B cell (primary cell): ENCODE measurements at regions not wholly inside any gene's neighbourhood (a gene's known extent, or its start where the extent isn't known, plus 50 kb on each side); places are given as distances from the start of the nearest gene placed in this dataset.

Source experiments
- ATAC-seq: fragments of 200-7000 bp; cut with Tn5 transposase; one replicate; pipeline ENCODE4 v1.10.0; 2021; ENCODE audit warnings: low read depth, mild to moderate bottlenecking, moderate number of reproducible peaks, moderate library complexity
- CTCF ChIA-PET: fragments of 350-600 bp; sonication (Branson Sonifier 250); formaldehyde crosslinking; loops from one replicate; lab custom pipeline; 2021; ENCODE audit warnings: antibody characterized with exemption, inconsistent platforms; lab: Charles Lee
- POLR2A ChIA-PET: fragments of 350-600 bp; sonication (Branson Sonifier 250); formaldehyde crosslinking; loops from one replicate; lab custom pipeline; 2021; ENCODE audit warnings: antibody characterized with exemption; lab: Charles Lee
- DNase-seq: peaks from one replicate; pipeline ENCODE4 v3.0.0; 2013
- H2AFZ ChIP-seq: 2 replicates; pipeline ENCODE4 v1.6.1; 2012; ENCODE audit warnings: mild to moderate bottlenecking, low read depth, low read length; ENCODE audit not compliant: insufficient read depth, poor library complexity, severe bottlenecking
- H3K27ac ChIP-seq, 2 donors: 1 replicate in 1 of 2; 2 replicates in 1 of 2; pipeline ENCODE4 v1.5.1; 2012 to 2013; ENCODE audit warnings: low read length in 2 of 2, mild to moderate bottlenecking in 2 of 2, moderate library complexity in 1 of 2
- H3K27me3 ChIP-seq, 4 experiments: fragments of 200-600 bp in 1 of 4; sonication (generic) in 1 of 4; replicated peaks in 1 of 4; 1 replicate in 2 of 4; 2 replicates in 2 of 4; pipeline versions ENCODE4 v1.6.1 to v1.7.0; 2013 to 2016; ENCODE audit warnings: low read length in 3 of 4, mild to moderate bottlenecking in 2 of 4, mixed read lengths in 1 of 4, moderate library complexity in 1 of 4; ENCODE audit not compliant: insufficient read depth in 4 of 4, control insufficient read depth in 3 of 4; ENCODE audit errors: control extremely low read depth in 1 of 4
- H3K36me3 ChIP-seq, 2 experiments: replicated peaks in 1 of 2; 1 replicate in 1 of 2; 2 replicates in 1 of 2; pipeline versions ENCODE4 v1.6.1 to v1.7.1; 2013; ENCODE audit warnings: low read length in 1 of 2; ENCODE audit not compliant: insufficient read depth in 2 of 2, control insufficient read depth in 1 of 2; ENCODE audit errors: control extremely low read depth in 1 of 2, extremely low read depth in 1 of 2
- H3K4me1 ChIP-seq, 2 donors: fragments of 200-600 bp in 1 of 2; sonication (generic) in 1 of 2; 1 replicate in 1 of 2; 2 replicates in 1 of 2; pipeline versions ENCODE4 v1.5.1 to v1.6.1; 2013 to 2017; ENCODE audit warnings: low read length in 2 of 2; ENCODE audit not compliant: control insufficient read depth in 2 of 2, insufficient read depth in 2 of 2
- H3K4me2 ChIP-seq: replicated peaks from 2 replicates; pipeline ENCODE3; 2012; ENCODE audit warnings: mild to moderate bottlenecking, low read depth, low read length; ENCODE audit not compliant: poor library complexity, severe bottlenecking
- H3K4me3 ChIP-seq, 5 experiments: fragments of 200-600 bp in 1 of 5; sonication (generic) in 1 of 5; 1 replicate in 3 of 5; 2 replicates in 2 of 5; pipeline versions ENCODE4 v1.5.1 to v1.7.0; 2011 to 2016; ENCODE audit warnings: low read length in 4 of 5, mild to moderate bottlenecking in 4 of 5, low read depth in 2 of 5, control low read depth in 1 of 5, moderate library complexity in 1 of 5; ENCODE audit not compliant: insufficient read depth in 1 of 5; ENCODE audit errors: control extremely low read depth in 1 of 5, extremely low read depth in 1 of 5
- H3K79me2 ChIP-seq: fragments of 200-600 bp; sonication (generic); one replicate; pipeline ENCODE4 v1.6.0; 2016; ENCODE audit warnings: low read length; ENCODE audit not compliant: control insufficient read depth, insufficient read depth
- H3K9ac ChIP-seq: fragments of 200-600 bp; sonication (generic); 2 replicates; pipeline ENCODE4 v1.6.1; 2017; ENCODE audit warnings: mild to moderate bottlenecking, low read length, moderate library complexity
- H3K9me3 ChIP-seq, 3 donors: one replicate each; pipeline versions ENCODE4 v1.6.1 to v1.7.1; 2013; ENCODE audit warnings: low read length in 2 of 3; ENCODE audit not compliant: control insufficient read depth in 2 of 3, insufficient read depth in 1 of 3; ENCODE audit errors: control extremely low read depth in 1 of 3
- H4K20me1 ChIP-seq: 2 replicates; pipeline ENCODE4 v1.6.0; 2012; ENCODE audit warnings: mild to moderate bottlenecking, low read length; ENCODE audit not compliant: insufficient read depth, control insufficient read depth, poor library complexity, severe bottlenecking
- H3K27ac Mint-ChIP-seq: one replicate; pipeline ENCODE4 v1.8.0; 2021; ENCODE audit warnings: mixed read lengths
- H3K27me3 Mint-ChIP-seq: one replicate; pipeline ENCODE4 v1.8.0; 2021; ENCODE audit warnings: mixed read lengths
- H3K4me1 Mint-ChIP-seq: one replicate; pipeline ENCODE4 v1.8.0; 2021; ENCODE audit warnings: mixed read lengths
- H3K4me3 Mint-ChIP-seq: one replicate; pipeline ENCODE4 v1.8.0; 2021; ENCODE audit warnings: mixed read lengths
- H3K9me3 Mint-ChIP-seq: one replicate; pipeline ENCODE4 v1.8.0; 2022; ENCODE audit warnings: mixed read lengths; ENCODE audit not compliant: insufficient read depth
- EZH2 ChIP-seq: IDR thresholded peaks from 2 replicates; pipeline ENCODE4 v1.6.1; 2012; ENCODE audit warnings: borderline replicate concordance, low read depth, mild to moderate bottlenecking, moderate library complexity, low read length; ENCODE audit not compliant: insufficient read depth, poor library complexity, severe bottlenecking
- WGBS: methylation state at CpG from one replicate; pipeline ENCODE4 v1.1.5; 2013; ENCODE audit warnings: missing lambda C conversion rate; ENCODE audit not compliant: insufficient coverage; 5-methylcytosine and 5-hydroxymethylcytosine counted together
- intact Hi-C: fragments of 100-400 bp; cut with micrococcal nuclease; formaldehyde crosslinking; loops from one replicate; pipeline ENCODE4 v1.10.0; 2022
- TF ChIP-seq, protein P1 (sequence below): fragments of 200-600 bp; IDR thresholded peaks from one replicate; pipeline ENCODE4 v1.8.0; 2022; ENCODE audit warnings: antibody characterized with exemption, mild to moderate bottlenecking

- H3K4me2 ChIP-seq: no peak overlapping the region
- Mint-ChIP-seq H3K27me3 (no peaks in the 10 kb centered on the region), H3K4me3 (no peak overlapping the region), H3K9me3 (peaks cover 5% of the 10 kb centered on the region), H3K4me1 (no peaks in the 10 kb centered on the region), H3K27ac (no peak overlapping the region)
- DNase-seq (no peak), ATAC-seq (no peak)
- peaks cover 0 to 3% (median 0%) of the 10 kb centered on the region in 3 donors for H3K9me3 ChIP-seq
- TF ChIP-seq EZH2: no peak
- TF ChIP-seq, protein P1, sequence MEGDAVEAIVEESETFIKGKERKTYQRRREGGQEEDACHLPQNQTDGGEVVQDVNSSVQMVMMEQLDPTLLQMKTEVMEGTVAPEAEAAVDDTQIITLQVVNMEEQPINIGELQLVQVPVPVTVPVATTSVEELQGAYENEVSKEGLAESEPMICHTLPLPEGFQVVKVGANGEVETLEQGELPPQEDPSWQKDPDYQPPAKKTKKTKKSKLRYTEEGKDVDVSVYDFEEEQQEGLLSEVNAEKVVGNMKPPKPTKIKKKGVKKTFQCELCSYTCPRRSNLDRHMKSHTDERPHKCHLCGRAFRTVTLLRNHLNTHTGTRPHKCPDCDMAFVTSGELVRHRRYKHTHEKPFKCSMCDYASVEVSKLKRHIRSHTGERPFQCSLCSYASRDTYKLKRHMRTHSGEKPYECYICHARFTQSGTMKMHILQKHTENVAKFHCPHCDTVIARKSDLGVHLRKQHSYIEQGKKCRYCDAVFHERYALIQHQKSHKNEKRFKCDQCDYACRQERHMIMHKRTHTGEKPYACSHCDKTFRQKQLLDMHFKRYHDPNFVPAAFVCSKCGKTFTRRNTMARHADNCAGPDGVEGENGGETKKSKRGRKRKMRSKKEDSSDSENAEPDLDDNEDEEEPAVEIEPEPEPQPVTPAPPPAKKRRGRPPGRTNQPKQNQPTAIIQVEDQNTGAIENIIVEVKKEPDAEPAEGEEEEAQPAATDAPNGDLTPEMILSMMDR: no peak
- H3K27me3 ChIP-seq: no peaks in the 10 kb centered on the region
- no peak overlapping the region for H3K27ac ChIP-seq
- H3K36me3 ChIP-seq: no peaks in the 10 kb centered on the region
- no CpG with 5 or more reads among the region's 1 CpG for WGBS
- H2AFZ ChIP-seq: no peak overlapping the region
- H3K4me1 ChIP-seq: no peaks in the 10 kb centered on the region
- no peaks in the 10 kb centered on the region for H3K79me2 ChIP-seq
- intact Hi-C loops: no loop called here
- H3K9ac ChIP-seq: no peak overlapping the region
- no peaks in the 10 kb centered on the region for H4K20me1 ChIP-seq
- H3K4me3 ChIP-seq: no peak overlapping the region
- ChIA-PET CTCF (no interaction called here), POLR2A (no interaction called here)
Measured at GRCh38 chr13:62096652-62097051, 681.0 kb upstream of the PCDH20 start.

DNA sequence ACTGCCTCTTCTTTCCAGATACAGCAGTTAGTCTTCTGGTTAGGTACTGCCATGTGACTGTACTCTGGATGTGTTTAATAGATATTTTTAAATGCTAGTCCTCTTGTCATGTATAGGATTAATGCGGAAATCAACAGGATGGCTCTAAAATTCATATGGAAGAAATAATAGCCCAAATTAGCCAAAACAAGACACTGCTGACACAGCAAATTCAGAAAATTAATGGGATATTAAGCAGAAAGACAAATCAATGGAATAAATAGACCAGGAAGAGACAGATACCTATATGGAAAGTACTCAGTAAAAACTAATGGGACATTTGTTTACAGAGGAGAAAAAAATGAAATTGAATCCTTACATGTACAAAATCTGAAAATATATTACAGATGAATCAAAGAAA is 679.3 kb upstream of the PCDH20 start:
- H3K27ac Mint-ChIP-seq: no peak overlapping the region
- no peak overlapping the region for H3K4me3 ChIP-seq
- no peak overlapping the region for H3K27ac ChIP-seq
- no peaks in the 10 kb centered on the region for H3K79me2 ChIP-seq
- ATAC-seq (no peak), DNase-seq (no peak)
- no peak overlapping the region for H3K9ac ChIP-seq
- no peak overlapping the region for H2AFZ ChIP-seq
- no peaks in the 10 kb centered on the region for H3K27me3 Mint-ChIP-seq
- peaks cover 0 to under 1% (median 0%) of the 10 kb centered on the region in 3 donors for H3K9me3 ChIP-seq
- no peak overlapping the region for H3K4me2 ChIP-seq
- H3K4me1 Mint-ChIP-seq: no peaks in the 10 kb centered on the region
- ChIA-PET CTCF (no interaction called here), POLR2A (no interaction called here)
- no peak overlapping the region for H3K4me3 Mint-ChIP-seq
- H3K4me1 ChIP-seq: no peaks in the 10 kb centered on the region
- no CpG with 5 or more reads among the region's 1 CpG for WGBS
- no peaks in the 10 kb centered on the region for H3K27me3 ChIP-seq
- no peaks in the 10 kb centered on the region for H4K20me1 ChIP-seq
- TF ChIP-seq EZH2: no peak
- TF ChIP-seq, protein P1: no peak
- H3K36me3 ChIP-seq: no peaks in the 10 kb centered on the region
- H3K9me3 Mint-ChIP-seq: peaks cover 2% of the 10 kb centered on the region
- intact Hi-C loops: no loop called here
